Transverse colon (tissue), 4 donors: ENCODE measurements at regions not wholly inside any gene's neighbourhood (a gene's known extent, or its start where the extent isn't known, plus 50 kb on each side); places are given as distances from the start of the nearest gene placed in this dataset.
A peak's percentile ranks its signal among the peaks of the same experiment; 100 is the strongest.

ENCODE experiments used
- DNase-seq: peaks from one replicate; pipeline ENCODE4 v3.0.0-alpha.2; 2019
- H3K27ac ChIP-seq, 4 donors: fragments of 200-600 bp; sonication (generic); 2 replicates each; pipeline ENCODE4 v1.5.1; 2016 to 2018; ENCODE audit warnings: inconsistent platforms in 4 of 4
- H3K27me3 ChIP-seq: fragments of 200-600 bp; sonication (generic); 2 replicates; pipeline ENCODE4 v1.5.1; 2017; ENCODE audit warnings: inconsistent platforms
- H3K36me3 ChIP-seq, 4 donors: fragments of 200-600 bp; sonication (generic); 2 replicates each; pipeline ENCODE4 v1.5.1; 2017 to 2019; ENCODE audit warnings: inconsistent platforms in 4 of 4
- H3K4me1 ChIP-seq, 4 donors: fragments of 200-600 bp; sonication (generic); 2 replicates each; pipeline ENCODE4 v1.5.1; 2017 to 2020; ENCODE audit warnings: inconsistent platforms in 4 of 4
- H3K4me3 ChIP-seq, 4 donors: fragments of 200-600 bp; sonication (generic); 1 replicate in 1 of 4; 2 replicates in 3 of 4; pipeline versions ENCODE4 v1.5.1 to v1.6.1; 2017 to 2019; ENCODE audit warnings: inconsistent platforms in 4 of 4
- H3K9me3 ChIP-seq, 2 donors: fragments of 200-600 bp; sonication (generic); 2 replicates each; pipeline ENCODE4 v1.5.1; 2017 to 2019; ENCODE audit warnings: inconsistent platforms in 2 of 2
- CTCF ChIP-seq, 5 experiments: fragments of 200-600 bp in 3 of 5; fragments of 450-650 bp in 2 of 5; sonication (generic) in 3 of 5; IDR thresholded peaks; 1 replicate in 2 of 5; 2 replicates in 3 of 5; pipeline ENCODE4 v1.5.1; 2016 to 2017; ENCODE audit warnings: antibody characterized with exemption in 5 of 5, inconsistent platforms in 3 of 5, mild to moderate bottlenecking in 2 of 5, moderate library complexity in 1 of 5
- EP300 ChIP-seq: sonication (generic); formaldehyde crosslinking; IDR thresholded peaks from one replicate; pipeline ENCODE4 v1.6.1; 2017; ENCODE audit warnings: antibody characterized with exemption, low read depth
- POLR2A ChIP-seq: fragments of 450-650 bp; IDR thresholded peaks from one replicate; pipeline ENCODE4 v1.6.1; 2016; ENCODE audit warnings: antibody characterized with exemption, mild to moderate bottlenecking, moderate library complexity
- POLR2AphosphoS5 ChIP-seq, 3 donors: sonication (generic); formaldehyde crosslinking; IDR thresholded peaks; one replicate each; pipeline ENCODE4 v1.6.1; 2016; ENCODE audit warnings: antibody characterized with exemption in 3 of 3
- WGBS, 2 donors: methylation state at CpG; one replicate each; pipeline ENCODE4 v1.1.5; 2018; ENCODE audit warnings: low coverage in 1 of 2; 5-methylcytosine and 5-hydroxymethylcytosine counted together
- in situ Hi-C, 4 donors: fragments of 200-750 bp; cut with MboI; loops; one replicate each; pipeline versions ENCODE4 v1.15.0 to v1.15.1; 2017; ENCODE audit warnings: low sequenced_read_pairs in 3 of 4, low pct_ligation_motif_present in 1 of 4, low pct_unique_long_range_greater_than_20kb in 1 of 4
- intact Hi-C: fragments of 100-400 bp; cut with DNase I; formaldehyde crosslinking; loops from one replicate; pipeline ENCODE4 v1.15.1; 2023; ENCODE audit warnings: low total_unique reads

GRCh38 chr2:105518897-105519296, 120.0 kb upstream of the FHL2 start:
- in situ Hi-C loops, result loop anchor here in 2 of 4 donors (5.0 kb wide), 1 partner anchor 147 kb away; no protein-coding TSS in a partner anchor
- Histone ChIP-seq H3K27me3 (no peaks in the 10 kb centered on the region), H3K9me3 (no peaks in the 10 kb centered on the region), H3K36me3 (no peaks in the 10 kb centered on the region), H3K4me1 (peaks cover 0 to 20% (median 7%) of the 10 kb centered on the region in 4 donors), H3K27ac (no peak overlapping the region), H3K4me3 (no peak overlapping the region)
- 86% methylated on average over 6 of the region's 6 CpGs; no CpG with 5 or more reads in 1 of the 2 donors for WGBS, 2 donors
- peak; percentile 10 for DNase-seq
- no peak for TF ChIP-seq CTCF (IDR thresholded peaks at IDR 0.05)
- no peak for TF ChIP-seq POLR2AphosphoS5 (IDR thresholded peaks at IDR 0.05)
- no peak for TF ChIP-seq POLR2A
- TF ChIP-seq EP300, result no peak
- intact Hi-C loops, result no loop called here

- peaks cover 0 to 20% (median 7%) of the 10 kb centered on the region in 4 donors for H3K4me1 ChIP-seq
- intact Hi-C loops (no loop called here), in situ Hi-C loops (loop anchor here in 2 of 4 donors (5.0 kb wide), 1 partner anchor 146 kb away; no protein-coding TSS in a partner anchor)
Measured at GRCh38 chr2:105517814-105518705, 119.2 kb upstream of the FHL2 start.

GRCh38 chr2:105515581-105516415, 116.9 kb upstream of the FHL2 start:
- no peak for DNase-seq
- no peaks in the 10 kb centered on the region for H3K9me3 ChIP-seq
- TF ChIP-seq POLR2AphosphoS5 (IDR thresholded peaks at IDR 0.05), result no peak
- no peak for TF ChIP-seq POLR2A
- TF ChIP-seq CTCF (IDR thresholded peaks at IDR 0.05), result no peak
- no peak for TF ChIP-seq EP300
- H3K36me3 ChIP-seq, result no peaks in the 10 kb centered on the region
- whole genome bisulfite sequencing, 2 donors, result 50 to 80% methylated on average over 1 to 15 of the region's 15 CpGs
- H3K4me1 ChIP-seq, result peaks cover 0 to 17% (median 7%) of the 10 kb centered on the region in 4 donors
- no peak overlapping the region for H3K4me3 ChIP-seq
- no peaks in the 10 kb centered on the region for H3K27me3 ChIP-seq
- intact Hi-C loops (no loop called here), in situ Hi-C loops (loop anchor here in 2 of 4 donors (5.0 kb wide), 1 partner anchor 143 kb away; no protein-coding TSS in a partner anchor)
- no peak overlapping the region for H3K27ac ChIP-seq

More at GRCh38 chr2:105517814-105518705, 119.2 kb upstream of the FHL2 start:
- peak; percentile 13 for DNase-seq
- TF ChIP-seq POLR2A (no peak), EP300 (no peak), CTCF (IDR thresholded peaks at IDR 0.05) (no peak), POLR2AphosphoS5 (IDR thresholded peaks at IDR 0.05) (no peak)
- WGBS, 2 donors, result 73% methylated on average over 8 of the region's 8 CpGs; no CpG with 5 or more reads in 1 of the 2 donors
- H3K4me3 ChIP-seq, result no peak overlapping the region
- peak overlapping the region; percentile 14 to 64 (median 36) for H3K27ac ChIP-seq
- no peaks in the 10 kb centered on the region for H3K9me3 ChIP-seq
- no peaks in the 10 kb centered on the region for H3K27me3 ChIP-seq
- H3K36me3 ChIP-seq, result no peaks in the 10 kb centered on the region

GRCh38 chr2:105514576-105514975, 115.7 kb upstream of the FHL2 start:
- in situ Hi-C loops (no loop called here), intact Hi-C loops (no loop called here)
- WGBS, 2 donors, result 62 to 80% methylated on average over 6 of the region's 6 CpGs
- peaks cover 0 to 17% (median 7%) of the 10 kb centered on the region in 4 donors for H3K4me1 ChIP-seq
- H3K27me3 ChIP-seq, result no peaks in the 10 kb centered on the region
- no peak overlapping the region for H3K4me3 ChIP-seq
- H3K36me3 ChIP-seq, result no peaks in the 10 kb centered on the region
- no peak overlapping the region for H3K27ac ChIP-seq
- TF ChIP-seq CTCF (IDR thresholded peaks at IDR 0.05), result no peak
- TF ChIP-seq EP300, result no peak
- no peak for TF ChIP-seq POLR2A
- no peak for TF ChIP-seq POLR2AphosphoS5 (IDR thresholded peaks at IDR 0.05)
- DNase-seq, result no peak
- no peaks in the 10 kb centered on the region for H3K9me3 ChIP-seq
